HG03558 (cell line): ENCODE measurements at regions not wholly inside any gene's neighbourhood (a gene's known extent, or its start where the extent isn't known, plus 50 kb on each side); places are given as distances from the start of the nearest gene placed in this dataset.
A peak's percentile ranks its signal among the peaks of the same experiment; 100 is the strongest.
"Not testable (repeated sequence)": the region's sequence is repeated elsewhere in the genome, so short reads cannot be mapped to it uniquely, and the experiment has no call there.

Source experiments
- ATAC-seq: cut with Tn5 transposase; IDR thresholded peaks from one replicate; pipeline ENCODE4 v1.9.1; 2021; ENCODE audit warnings: moderate number of reproducible peaks; ENCODE audit not compliant: unreplicated experiment; ENCODE audit errors: extremely low read depth

DNA sequence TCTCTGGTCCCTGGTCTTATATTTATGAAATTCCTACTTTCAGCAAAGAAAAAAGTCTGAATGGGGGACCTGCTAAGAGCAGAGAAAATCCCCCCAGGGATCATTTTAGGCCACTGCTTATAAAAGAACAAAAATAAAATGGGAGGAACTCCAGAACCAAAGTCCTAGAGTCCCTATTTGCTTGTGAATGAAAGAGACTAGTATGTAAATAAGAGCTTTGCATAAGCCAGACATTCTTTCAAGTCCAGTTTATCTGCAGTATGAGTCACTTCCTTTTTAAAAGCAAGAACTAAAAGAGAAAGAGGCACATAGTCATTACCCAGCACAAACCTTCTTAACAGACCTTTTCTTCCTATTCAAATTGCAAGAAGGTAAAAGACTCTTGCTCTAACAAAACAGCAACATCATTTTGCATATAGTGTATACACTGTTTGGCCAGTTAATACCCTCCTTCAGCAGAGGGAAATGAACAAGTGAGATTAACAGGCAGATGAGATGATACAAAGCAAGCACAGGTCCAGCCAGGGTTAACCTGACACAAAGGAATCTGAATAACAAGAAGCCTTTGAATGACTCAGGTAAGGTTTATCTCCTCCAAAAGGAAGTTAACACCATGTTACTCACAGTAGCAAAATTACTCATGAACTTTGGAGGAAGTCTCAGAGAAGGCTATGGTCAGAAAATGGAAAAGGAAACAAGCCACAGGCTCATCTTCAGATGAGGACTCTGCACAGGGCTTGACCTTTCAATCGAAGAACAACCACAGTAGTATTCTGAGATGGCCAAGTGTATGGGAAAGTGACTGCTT is 87.3 kb downstream of the PHLDA1 start:
- ATAC-seq: peak; percentile 82

DNA sequence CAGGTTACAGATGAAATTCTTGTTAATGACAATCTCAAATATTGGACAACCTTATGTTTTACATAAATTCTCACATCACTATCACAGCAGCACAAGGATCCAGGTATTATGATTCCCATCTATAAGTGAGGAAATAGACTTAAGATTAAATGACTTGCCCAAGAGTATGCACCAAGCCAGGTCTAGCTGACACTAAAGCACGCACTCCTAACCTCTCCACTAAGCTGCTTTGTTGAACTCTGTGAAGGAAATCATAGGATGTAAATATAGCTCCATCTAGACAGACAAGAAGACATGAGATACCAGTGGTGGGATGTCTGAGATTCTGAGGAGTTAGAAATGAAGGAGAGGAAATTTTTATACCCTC is 87.9 kb downstream of the PHLDA1 start:
- no peak for ATAC-seq

DNA sequence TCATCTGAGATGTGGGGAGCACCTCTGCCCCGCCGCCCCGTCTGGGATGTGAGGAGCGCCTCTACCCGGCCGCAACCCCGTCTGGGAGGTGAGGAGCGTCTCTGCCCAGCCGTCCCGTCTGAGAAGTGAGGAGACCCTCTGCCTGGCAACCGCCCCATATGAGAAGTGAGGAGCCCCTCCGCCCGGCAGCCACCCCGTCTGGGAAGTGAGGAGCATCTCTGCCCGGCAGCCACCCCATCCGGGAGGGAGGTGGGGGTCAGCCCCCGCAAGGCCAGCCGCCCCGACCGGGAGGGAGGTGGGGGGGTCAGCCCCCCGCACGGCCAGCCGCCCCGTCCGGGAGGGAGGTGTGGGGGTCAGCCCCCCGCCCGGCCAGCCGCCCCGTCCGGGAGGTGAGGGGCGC is 89.9 kb downstream of the PHLDA1 start:
- ATAC-seq: not testable (repeated sequence)

DNA sequence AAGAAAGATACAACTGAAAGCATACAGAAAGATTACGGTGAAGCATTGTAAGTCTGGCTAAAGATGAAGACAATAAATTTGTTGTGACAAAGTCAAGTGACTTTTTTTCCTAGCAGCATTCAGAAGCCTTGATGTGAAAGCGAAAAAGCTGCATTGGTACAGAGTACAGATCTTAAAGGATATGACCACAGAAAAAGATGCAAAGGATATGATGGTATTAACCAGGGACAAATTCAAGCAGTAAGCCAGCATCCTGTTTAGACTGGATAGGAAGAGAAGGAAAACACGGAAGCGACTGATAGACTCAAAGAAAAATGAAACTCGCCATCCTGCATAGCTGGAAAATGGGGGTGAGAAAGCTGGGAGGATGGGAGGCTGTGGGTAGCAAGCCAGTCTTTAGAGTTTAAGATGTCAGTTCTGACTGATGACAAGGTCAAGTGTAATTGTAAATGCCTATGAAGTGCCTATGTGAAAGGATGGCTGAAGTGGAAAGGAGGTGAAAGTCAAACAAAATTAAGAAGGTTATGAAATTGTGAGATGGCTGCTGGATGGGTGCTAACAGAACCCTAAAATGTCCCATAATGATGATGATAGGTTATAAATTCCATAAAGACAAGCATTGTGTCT is 92.4 kb downstream of the PHLDA1 start:
- no peak for ATAC-seq

DNA sequence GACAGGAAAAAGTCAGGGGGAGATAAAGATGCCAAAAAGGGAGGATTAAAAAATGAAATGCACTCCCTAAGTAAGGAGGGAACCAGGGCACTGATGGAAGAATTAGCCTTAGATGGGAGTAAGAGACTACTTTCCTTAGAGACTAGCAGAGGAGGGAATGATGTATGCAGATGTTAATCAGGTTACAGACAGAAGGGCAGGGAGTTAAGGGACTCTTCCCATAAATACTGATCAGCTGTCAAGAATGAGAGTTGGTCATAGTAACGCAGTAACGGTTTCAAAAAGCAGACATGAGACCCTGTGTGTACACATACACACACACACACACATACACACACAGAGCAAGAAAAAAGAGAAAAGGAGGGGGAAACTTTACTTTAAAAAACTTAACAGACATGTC is 93.4 kb downstream of the PHLDA1 start:
- no peak for ATAC-seq

DNA sequence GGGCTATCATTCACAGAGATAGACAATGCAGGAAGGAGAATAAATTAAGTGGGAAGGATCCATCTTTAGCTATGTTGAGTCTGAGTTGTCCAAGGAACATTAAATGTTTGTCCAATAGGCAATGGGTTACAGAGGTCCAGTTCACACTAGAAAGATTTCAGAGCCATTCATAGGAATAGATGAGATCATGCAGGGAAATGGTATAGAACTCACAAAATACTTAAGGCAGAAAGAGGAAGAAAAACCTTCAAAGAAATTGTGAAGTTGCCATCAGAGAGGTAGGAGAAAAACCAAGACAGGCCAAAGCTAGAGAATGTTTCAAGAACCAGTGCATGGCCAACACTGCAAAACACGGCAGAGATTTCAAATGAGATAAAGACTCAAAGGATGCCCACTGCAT is 94.1 kb downstream of the PHLDA1 start:
- ATAC-seq: no peak

DNA sequence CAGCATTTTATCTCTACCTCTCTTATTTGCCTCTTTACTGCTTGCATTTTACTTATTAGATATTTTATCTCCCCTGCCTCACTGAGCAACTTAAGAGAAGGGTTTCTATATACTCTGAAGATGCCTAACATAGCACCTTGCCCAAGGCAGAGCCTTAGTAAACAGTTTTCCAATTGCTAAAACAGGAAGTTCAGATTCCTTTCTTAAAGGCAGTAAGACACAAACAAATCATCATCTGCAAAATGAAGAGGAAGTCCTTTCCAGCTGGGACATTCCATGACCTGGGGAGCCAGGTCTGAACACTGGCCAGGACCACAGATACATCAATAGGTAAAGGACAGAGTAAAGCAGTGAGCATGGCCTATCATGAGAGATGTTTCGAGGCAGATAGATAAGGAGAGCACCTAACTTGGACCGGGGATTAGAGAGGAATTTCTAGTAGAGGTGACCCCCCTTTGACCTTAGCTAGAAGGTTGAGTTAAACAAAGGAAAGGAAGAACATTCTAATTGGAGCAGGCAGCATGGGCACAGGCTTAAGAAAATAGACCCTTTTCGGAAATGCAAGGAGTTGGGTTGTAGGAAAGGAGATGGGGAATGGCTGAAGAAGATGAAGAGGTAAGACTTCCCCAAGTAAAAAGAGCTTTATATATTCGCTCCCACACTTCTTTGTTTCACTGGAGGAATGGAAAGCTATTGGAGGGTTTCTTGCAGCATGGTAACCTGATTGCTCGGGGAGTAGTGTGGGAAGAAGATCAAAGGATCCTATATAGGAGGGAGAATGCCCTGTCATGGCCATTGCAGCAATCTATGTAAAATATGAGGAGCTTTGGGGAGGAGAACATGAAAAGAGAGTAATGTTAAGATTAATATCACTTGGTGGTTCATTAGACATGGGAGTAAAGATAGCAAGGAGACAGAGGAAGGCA is 94.8 kb downstream of the PHLDA1 start:
- ATAC-seq: no peak

DNA sequence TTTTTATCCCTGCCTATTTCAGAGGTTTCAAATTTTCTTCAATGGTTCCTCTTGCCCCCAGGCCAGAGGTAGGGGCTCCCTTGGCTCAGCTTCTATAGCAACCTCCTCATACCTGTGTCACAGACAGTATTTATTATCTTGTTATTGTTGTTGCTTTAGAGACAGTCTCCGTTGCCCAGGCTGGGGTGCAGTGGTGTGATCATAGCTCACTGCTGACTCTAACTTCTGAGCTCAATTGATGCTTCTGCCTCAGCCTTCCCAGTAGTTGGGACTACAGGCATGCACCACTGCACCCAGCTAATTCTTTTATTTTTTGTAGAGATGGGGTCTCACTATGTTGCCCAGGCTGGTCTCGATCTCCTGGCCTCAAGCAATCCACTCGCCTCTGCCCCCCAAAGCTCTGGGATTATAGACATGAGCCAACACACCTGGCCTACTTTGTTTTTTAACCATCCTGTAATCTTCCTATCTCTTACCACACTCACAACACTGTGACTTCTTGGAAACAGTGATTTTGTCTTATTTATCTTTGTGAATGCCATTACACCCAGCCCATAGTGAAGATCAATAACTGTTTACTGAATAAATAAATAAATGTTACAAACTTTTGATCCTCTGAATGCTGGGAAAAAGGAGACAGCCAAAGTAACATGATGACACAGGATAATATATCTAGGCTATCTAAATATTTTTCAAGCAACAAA is 95.9 kb downstream of the PHLDA1 start:
- no peak for ATAC-seq

DNA sequence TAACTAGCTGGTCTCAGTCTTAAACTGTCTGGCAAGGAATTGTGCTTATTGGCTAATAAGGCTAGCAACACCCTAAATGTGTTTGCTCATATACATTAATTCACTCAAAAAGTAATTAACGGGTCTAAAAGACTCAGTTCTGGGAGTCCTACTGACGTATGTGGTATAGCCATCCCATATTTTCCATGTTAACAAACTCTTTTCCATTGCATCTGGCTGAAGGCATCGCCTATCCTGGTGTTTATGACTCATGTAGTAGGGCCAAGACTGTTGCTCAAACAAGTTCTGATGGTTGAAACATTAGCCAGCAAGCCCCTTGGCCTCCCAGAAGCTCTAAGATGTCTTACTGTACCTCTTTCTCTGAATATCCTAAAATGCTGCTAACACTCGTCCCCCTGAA is 98.5 kb downstream of the PHLDA1 start:
- ATAC-seq: no peak

DNA sequence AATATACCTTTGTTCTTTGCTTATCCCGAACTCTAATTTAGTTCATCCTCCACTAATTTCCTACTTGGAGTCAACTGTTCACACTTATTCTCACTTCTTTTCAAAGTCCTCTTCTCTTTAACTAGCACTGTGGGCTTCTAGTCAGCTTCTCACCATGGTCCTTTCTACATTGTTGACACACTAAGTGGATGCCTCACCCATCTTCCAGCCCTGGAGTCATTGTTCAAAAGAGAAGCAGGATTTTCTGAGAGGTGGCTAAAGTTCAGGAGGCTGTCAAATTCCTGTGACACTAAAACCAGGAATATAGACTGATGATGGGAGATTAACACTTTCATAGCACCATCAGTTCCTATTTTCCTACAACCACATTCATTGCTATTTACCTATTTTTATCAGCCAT is 99.3 kb downstream of the PHLDA1 start:
- ATAC-seq: no peak

DNA sequence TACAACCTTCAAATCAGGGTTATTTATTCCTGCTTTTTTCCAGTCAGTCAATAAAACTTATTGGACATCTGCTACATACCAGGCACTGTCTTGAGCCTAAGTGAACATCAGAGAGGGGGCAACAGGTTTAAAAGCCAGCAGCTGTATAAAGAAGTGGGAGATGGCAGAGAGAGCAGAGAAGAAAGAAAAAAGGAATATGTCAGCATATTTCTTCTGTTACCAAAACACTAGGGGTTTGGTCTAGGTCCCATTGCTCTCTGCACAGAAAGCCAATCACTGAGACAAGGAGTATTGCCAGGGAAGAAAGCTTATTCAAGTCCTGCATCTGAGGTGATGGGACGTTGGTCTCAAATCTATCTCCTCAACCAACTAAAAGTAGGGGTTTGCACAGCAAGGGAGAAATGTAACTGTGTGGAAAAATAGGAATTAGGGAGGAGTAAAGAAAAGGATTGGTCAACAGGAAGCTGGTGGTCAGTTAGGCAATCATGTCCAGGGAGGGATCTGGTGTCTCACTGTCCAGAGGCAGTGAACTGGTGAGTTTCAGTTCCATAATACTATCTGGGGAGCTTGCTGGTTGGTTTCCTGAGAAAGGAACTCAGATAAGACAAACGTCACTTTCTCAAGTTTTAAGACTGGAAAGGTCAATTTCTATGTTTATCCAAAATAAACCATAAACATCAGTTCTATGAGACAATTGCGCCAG is 107.5 kb downstream of the PHLDA1 start:
- ATAC-seq: no peak

DNA sequence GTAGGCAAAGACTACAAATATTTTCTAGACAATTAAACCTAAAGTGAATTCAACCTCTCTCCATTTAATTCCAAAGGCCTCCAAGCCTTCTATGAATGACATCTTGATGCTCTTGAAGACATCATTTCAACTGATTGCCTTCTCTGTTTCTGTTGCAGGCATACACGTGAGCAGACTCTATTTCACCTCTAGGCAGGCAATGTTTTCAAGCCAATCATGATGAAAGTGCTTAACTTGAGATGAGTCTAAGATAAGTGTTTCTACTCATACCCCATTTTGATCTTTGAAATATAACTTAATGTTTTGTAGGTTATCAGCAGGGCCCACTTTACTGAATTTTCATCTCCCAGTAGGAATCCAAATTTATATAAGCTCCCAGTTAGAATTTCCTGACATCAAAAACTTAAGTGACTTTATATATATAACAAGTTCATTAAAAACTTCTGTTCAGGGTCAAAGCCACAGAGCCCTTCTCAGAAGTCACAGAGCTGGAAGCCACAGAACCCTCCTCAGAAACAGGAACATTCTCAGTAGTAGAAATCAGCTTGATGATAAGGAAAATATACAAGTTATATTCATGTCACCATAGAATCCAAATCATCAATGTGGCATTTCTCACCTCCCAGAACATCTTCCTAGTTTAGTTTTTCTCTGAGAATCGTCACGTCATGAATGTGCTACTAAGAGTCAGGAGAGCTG is 108.5 kb downstream of the PHLDA1 start:
- no peak for ATAC-seq

DNA sequence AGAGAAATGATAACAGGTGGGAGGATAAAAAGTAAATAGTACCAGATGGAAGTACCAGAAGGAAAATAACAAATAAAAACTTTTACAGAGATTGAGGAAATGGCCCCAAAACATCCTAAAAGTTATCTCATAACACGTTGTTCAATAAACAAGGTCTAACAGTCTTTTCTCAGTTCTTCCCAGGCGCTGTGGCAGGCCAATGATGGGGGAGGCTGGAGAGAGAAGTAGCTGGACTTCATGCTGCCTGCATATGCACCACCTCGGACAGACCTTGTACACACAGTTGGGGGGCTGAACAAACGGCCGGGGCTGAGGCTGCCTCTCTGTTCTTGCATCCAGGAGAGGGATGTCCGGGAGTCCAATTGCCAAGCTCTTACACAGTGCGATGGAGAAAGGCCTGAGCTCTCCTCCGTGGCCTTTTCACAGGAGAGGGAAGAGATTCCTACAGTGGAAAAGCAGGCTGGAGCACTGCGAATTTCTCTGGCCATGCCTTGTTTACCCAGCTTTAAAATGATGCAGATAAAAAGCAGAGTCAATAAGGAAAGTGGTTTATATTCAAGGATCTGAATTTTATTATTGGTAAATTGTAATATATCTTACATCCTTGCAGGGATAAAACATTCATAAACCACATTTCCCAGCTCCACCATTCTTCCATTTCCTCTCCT is 109.8 kb downstream of the PHLDA1 start:
- ATAC-seq: no peak

DNA sequence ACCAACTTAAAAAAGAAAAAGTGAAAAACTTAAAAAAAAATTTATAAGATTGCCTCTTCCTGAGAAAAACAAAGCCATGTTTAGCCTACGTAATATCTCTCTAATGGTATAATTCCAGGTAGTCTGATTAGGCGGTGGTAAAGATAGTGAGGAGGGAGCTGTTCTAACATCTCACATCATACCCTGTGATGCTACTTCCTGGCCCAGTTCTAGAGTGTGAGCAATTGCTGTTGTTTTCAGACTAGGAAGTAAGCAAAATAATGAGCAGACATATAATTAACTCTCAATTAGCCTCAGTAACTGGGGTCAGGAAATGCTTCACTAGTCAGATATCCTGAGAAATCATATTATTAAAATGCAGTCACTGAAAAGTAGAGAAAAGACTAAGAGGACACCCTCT is 113.9 kb downstream of the PHLDA1 start:
- ATAC-seq: no peak

DNA sequence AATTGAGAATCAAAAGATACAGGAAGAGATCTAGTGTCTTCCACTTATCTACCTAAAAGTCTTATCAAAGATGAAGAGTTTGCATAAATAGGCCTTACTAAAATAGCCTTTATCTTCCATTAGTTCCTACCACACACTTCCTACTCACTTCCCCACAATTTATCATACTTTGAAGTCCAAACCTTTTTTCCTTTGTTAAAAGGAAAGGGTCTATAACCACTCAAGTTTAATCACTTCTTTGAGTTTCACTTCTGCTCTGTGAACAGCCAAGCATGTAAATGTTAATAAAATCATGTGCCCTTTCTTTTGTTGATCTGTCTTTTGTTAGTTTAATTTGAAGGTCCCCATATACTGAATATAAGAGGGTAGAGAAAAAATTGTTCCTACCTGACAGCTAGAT is 114.5 kb downstream of the PHLDA1 start:
- no peak for ATAC-seq

DNA sequence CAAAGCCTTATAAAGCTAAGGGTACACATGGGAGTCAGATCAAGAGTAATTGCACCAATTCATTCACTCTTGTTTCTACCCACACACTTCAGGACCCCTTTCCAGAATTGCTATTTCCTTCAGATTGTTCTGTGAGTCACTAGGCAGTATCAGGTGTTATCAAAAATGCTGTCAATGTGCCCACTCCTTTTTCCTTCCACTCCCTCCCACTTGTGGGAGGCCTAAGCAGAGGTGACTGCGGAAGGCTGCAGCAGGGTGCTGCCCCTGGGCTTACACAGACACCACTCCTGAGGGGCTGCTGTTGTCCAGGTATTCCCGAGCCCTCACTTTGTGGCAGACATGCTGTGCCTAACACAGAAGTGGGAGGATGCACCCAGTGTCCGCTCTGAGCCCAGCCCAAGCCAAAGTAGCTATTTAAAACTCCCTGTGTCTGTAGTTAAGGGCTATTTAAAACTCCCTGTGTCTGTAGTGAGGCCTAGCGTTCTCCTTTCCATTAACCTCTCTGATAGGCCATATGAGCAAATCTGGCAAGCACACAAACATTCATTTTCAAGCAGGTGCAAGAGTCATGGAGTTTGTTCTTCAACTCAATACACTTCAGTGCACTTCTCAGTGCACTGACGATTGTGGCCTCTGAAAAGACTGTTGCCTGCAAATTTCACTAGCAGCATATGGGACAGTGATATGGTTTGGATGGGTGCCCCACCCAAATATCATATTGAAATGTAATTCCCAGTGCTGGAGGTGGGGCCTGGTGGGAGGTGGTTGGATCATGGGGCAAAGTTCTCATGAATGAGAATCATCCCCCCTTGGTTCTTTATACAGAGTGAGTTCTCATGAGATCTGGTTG is 117.8 kb downstream of the PHLDA1 start:
- ATAC-seq: no peak

DNA sequence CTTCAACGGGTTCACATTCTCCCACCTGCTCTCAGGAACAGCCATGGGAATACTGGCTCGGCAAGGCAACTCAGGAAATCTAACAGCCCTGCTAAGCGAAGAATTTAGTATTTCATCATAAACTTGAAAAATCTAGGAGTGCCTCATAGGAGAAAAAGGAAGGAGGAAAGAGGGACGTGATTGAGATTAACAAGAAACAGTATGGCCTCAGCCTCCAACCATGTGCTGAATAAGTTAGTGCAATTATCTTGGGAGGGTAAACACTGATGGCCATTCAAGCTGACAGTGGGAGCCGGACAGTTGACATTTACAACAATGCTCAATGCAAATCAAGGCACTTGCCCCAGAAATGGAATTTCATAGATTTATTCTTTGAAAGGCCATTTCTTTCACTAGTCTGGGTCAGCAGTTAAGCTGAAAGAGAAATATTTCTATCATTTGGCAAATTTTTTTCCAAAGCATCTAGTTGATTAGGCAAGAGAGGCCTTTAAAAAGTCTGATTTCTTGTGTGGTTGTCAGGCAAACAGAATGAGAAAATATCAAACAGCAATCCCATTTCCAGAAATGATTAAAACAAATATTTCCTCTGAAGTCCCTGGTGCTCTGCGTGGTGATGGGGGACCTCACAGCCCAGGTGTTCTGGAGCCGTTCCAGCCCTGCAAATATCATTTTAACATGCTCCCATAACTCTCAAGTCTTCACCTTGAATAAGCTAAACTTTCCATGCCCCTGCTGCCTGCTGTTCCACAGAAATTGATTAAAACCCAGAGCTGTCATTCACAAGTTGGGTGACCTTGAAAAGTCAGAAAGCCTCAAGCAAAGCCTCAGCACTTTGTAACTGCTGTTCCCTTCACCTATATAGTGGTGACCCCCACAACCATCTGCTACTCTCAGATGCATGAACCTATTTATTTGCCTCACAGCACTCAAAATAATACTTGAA is 121.6 kb downstream of the PHLDA1 start:
- ATAC-seq: no peak
